ENCODE measurements at regions not wholly inside any gene's neighbourhood (a gene's known extent, or its start where the extent isn't known, plus 50 kb on each side); places are given as distances from the start of the nearest gene placed in this dataset.
"Not testable (repeated sequence)": the region's sequence is repeated elsewhere in the genome, so short reads cannot be mapped to it uniquely, and the experiment has no call there.

GRCh38 chr9:75289332-75289731 lies 201.0 kb downstream of the OSTF1 start:
- no peak for DNase-seq

- DNase-seq, result no peak
Observed at GRCh38 chr9:75299324-75299723, 211.0 kb downstream of the OSTF1 start.

GRCh38 chr9:75333624-75334023 lies 245.3 kb downstream of the OSTF1 start:
- DNase-seq, result no peak

- no peak for DNase-seq
Observed at GRCh38 chr9:75358846-75359245, 270.5 kb downstream of the OSTF1 start.

- no peak for DNase-seq
Observed at GRCh38 chr9:75359638-75360037, 271.3 kb downstream of the OSTF1 start.

GRCh38 chr9:75360252-75360651 lies 271.9 kb downstream of the OSTF1 start:
- no peak for DNase-seq

- DNase-seq, result not testable (repeated sequence)
Observed at GRCh38 chr9:75362446-75362845, 274.1 kb downstream of the OSTF1 start.

GRCh38 chr9:75365196-75365595 lies 276.9 kb downstream of the OSTF1 start:
- no peak for DNase-seq

- DNase-seq, result no peak
Observed at GRCh38 chr9:75369989-75370388, 281.7 kb downstream of the OSTF1 start.

- DNase-seq, result no peak
Observed at GRCh38 chr9:75372499-75373268, 284.4 kb downstream of the OSTF1 start.

- no peak for DNase-seq
Observed at GRCh38 chr9:75376680-75377254, 288.5 kb downstream of the OSTF1 start.

- DNase-seq, result no peak
Observed at GRCh38 chr9:75378036-75378435, 289.7 kb downstream of the OSTF1 start.

- no peak for DNase-seq
Observed at GRCh38 chr9:75378926-75379325, 290.6 kb downstream of the OSTF1 start.

- DNase-seq, result no peak
Observed at GRCh38 chr9:75382126-75382525, 293.8 kb downstream of the OSTF1 start.

- not testable (repeated sequence) for DNase-seq
Observed at GRCh38 chr9:75383420-75384034, 295.2 kb downstream of the OSTF1 start.

GRCh38 chr9:75385236-75385635 lies 296.9 kb downstream of the OSTF1 start:
- DNase-seq, result no peak

- no peak for DNase-seq
Observed at GRCh38 chr9:75389101-75389500, 300.8 kb downstream of the OSTF1 start.

- no peak for DNase-seq
Observed at GRCh38 chr9:75390951-75391350, 302.6 kb downstream of the OSTF1 start.

- no peak for DNase-seq
Observed at GRCh38 chr9:75391497-75391896, 303.2 kb downstream of the OSTF1 start.

- no peak for DNase-seq
Observed at GRCh38 chr9:75395336-75395735, 307.0 kb downstream of the OSTF1 start.

GRCh38 chr9:75397836-75398235 lies 309.5 kb downstream of the OSTF1 start:
- no peak for DNase-seq

GRCh38 chr9:75408391-75408790 lies 320.1 kb downstream of the OSTF1 start:
- DNase-seq, result no peak

GRCh38 chr9:75410405-75410804 lies 322.1 kb downstream of the OSTF1 start:
- no peak for DNase-seq

Data from NCI-H345 (cell line).